ENCODE measurements at regions not wholly inside any gene's neighbourhood (a gene's known extent, or its start where the extent isn't known, plus 50 kb on each side); places are given as distances from the start of the nearest gene placed in this dataset.

DNA sequence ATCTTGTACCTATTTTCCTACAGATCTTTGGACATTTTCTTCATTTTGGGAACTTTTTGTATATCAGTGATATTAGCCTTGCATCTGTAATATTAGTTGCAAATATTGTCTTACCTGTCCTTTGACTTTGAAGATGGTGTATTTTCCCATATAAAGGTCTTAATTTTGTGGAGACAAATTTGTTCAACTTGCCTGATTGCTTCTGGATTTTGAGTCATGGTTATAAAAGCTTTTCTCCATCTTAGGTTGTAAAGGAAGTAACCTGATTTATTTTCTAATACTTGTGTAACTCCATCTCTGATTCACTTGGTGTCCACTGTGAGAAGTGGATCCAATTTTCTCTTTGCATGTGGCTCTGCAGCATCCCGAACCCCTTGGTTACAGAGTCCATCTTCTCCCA is 97.7 kb upstream of the OTOS start:
- no peaks in the 10 kb centered on the region for H3K9me3 ChIP-seq (ENCODE audit: control insufficient read depth in 4 of 4, insufficient read depth in 3 of 4, low read length in 3 of 4)
- ATAC-seq (ENCODE audit: insufficient read depth, low FRiP score): no peak
- H3K27ac ChIP-seq (ENCODE audit: low read depth in 1 of 2, low read length in 1 of 2): no peak overlapping the region
- H3K4me1 ChIP-seq (ENCODE audit: control insufficient read depth in 5 of 5, insufficient read depth in 5 of 5, low read length in 5 of 5): peaks cover 0 to 14% (median 4%) of the 10 kb centered on the region in 5 donors
- TF ChIP-seq, protein P1, sequence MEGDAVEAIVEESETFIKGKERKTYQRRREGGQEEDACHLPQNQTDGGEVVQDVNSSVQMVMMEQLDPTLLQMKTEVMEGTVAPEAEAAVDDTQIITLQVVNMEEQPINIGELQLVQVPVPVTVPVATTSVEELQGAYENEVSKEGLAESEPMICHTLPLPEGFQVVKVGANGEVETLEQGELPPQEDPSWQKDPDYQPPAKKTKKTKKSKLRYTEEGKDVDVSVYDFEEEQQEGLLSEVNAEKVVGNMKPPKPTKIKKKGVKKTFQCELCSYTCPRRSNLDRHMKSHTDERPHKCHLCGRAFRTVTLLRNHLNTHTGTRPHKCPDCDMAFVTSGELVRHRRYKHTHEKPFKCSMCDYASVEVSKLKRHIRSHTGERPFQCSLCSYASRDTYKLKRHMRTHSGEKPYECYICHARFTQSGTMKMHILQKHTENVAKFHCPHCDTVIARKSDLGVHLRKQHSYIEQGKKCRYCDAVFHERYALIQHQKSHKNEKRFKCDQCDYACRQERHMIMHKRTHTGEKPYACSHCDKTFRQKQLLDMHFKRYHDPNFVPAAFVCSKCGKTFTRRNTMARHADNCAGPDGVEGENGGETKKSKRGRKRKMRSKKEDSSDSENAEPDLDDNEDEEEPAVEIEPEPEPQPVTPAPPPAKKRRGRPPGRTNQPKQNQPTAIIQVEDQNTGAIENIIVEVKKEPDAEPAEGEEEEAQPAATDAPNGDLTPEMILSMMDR (IDR thresholded peaks at IDR 0.05; ENCODE audit: control extremely low read depth, extremely low read depth): no peak
- no peaks in the 10 kb centered on the region for H3K36me3 ChIP-seq (ENCODE audit: control insufficient read depth in 4 of 4, insufficient read depth in 4 of 4, low read length in 4 of 4)
- no peak overlapping the region for H3K9ac ChIP-seq (ENCODE audit: insufficient read depth in 1 of 2, low read length in 2 of 2)
- no peak overlapping the region for H3K4me3 ChIP-seq
- WGBS, 2 donors: 78 to 85% methylated on average over 1 of the region's 1 CpG
- DNase-seq: peak in 1 of 3 donors; percentile 3
- H3K27me3 ChIP-seq (ENCODE audit: control insufficient read depth in 3 of 3, insufficient read depth in 3 of 3, low read length in 2 of 3): no peaks in the 10 kb centered on the region

DNA sequence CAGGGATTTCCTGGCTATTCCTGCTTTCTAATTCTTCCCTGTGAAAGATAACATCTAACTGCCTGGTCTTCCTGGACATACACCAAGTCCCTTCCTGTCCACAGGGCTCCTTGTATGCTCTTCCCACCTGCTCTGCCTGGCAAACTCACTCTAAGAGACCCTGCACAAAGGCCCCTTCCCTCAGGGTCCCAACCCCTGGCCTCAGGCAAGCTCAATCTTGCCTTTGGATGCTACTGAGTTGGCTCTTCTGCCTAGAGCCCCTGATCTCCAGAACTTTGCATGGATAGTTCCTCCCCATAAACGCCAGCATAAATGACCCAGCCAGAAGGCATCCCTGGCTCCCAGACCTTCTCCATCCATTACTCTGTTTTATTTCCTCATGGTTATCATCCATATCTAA is 98.3 kb upstream of the OTOS start:
- DNase-seq: peak in 1 of 3 donors; percentile 2
- Histone ChIP-seq H3K9ac (ENCODE audit: insufficient read depth in 1 of 2, low read length in 2 of 2) (no peak overlapping the region), H3K4me1 (ENCODE audit: control insufficient read depth in 5 of 5, insufficient read depth in 5 of 5, low read length in 5 of 5) (peaks cover 0 to 14% (median 4%) of the 10 kb centered on the region in 5 donors), H3K36me3 (ENCODE audit: control insufficient read depth in 4 of 4, insufficient read depth in 4 of 4, low read length in 4 of 4) (no peaks in the 10 kb centered on the region), H3K9me3 (ENCODE audit: control insufficient read depth in 4 of 4, insufficient read depth in 3 of 4, low read length in 3 of 4) (no peaks in the 10 kb centered on the region), H3K27ac (ENCODE audit: low read depth in 1 of 2, low read length in 1 of 2) (no peak overlapping the region), H3K27me3 (ENCODE audit: control insufficient read depth in 3 of 3, insufficient read depth in 3 of 3, low read length in 2 of 3) (no peaks in the 10 kb centered on the region), H3K4me3 (no peak overlapping the region)
- no peak for ATAC-seq (ENCODE audit: insufficient read depth, low FRiP score)
- WGBS, 2 donors: 89 to 92% methylated on average over 1 of the region's 1 CpG
- TF ChIP-seq, protein P1 (IDR thresholded peaks at IDR 0.05; ENCODE audit: control extremely low read depth, extremely low read depth): no peak

DNA sequence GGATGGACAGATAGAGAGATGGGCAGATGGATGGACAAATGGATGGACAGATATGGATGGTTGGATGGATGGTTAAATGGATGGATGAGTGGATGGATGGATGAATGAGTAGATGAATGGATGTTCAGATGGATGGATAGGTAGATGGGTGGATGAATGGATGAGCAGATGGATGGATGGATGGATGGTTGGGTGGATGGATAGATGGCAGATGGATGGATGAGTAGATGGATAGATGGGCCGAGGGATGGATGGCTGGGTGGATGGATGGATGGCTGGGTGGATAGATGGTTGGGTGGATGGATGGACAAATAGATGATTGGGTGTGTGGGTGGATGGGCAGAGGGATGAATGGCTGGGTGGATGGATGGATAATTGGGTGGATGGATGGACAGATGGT is 98.9 kb upstream of the OTOS start:
- no peak for DNase-seq
- Histone ChIP-seq H3K27me3 (ENCODE audit: control insufficient read depth in 3 of 3, insufficient read depth in 3 of 3, low read length in 2 of 3) (no peaks in the 10 kb centered on the region), H3K4me1 (ENCODE audit: control insufficient read depth in 5 of 5, insufficient read depth in 5 of 5, low read length in 5 of 5) (peaks cover 0 to 14% (median 4%) of the 10 kb centered on the region in 5 donors), H3K4me3 (no peak overlapping the region), H3K36me3 (ENCODE audit: control insufficient read depth in 4 of 4, insufficient read depth in 4 of 4, low read length in 4 of 4) (no peaks in the 10 kb centered on the region), H3K27ac (ENCODE audit: low read depth in 1 of 2, low read length in 1 of 2) (no peak overlapping the region), H3K9me3 (ENCODE audit: control insufficient read depth in 4 of 4, insufficient read depth in 3 of 4, low read length in 3 of 4) (no peaks in the 10 kb centered on the region), H3K9ac (ENCODE audit: insufficient read depth in 1 of 2, low read length in 2 of 2) (no peak overlapping the region)
- TF ChIP-seq, protein P1 (IDR thresholded peaks at IDR 0.05; ENCODE audit: control extremely low read depth, extremely low read depth): no peak
- WGBS, 2 donors: 83 to 89% methylated on average over 1 of the region's 1 CpG
- no peak for ATAC-seq (ENCODE audit: insufficient read depth, low FRiP score)

Data from lung (tissue), 11 donors.